ENCODE measurements at regions not wholly inside any gene's neighbourhood (a gene's known extent, or its start where the extent isn't known, plus 50 kb on each side); places are given as distances from the start of the nearest gene placed in this dataset.
"Not testable (repeated sequence)": the region's sequence is repeated elsewhere in the genome, so short reads cannot be mapped to it uniquely, and the experiment has no call there.

GRCh38 chr1:178587975-178588374 is 75.1 kb downstream of the TEX35 start:
- WGBS = 79% methylated on average over 4 of the region's 4 CpGs
- TF ChIP-seq EP300 (IDR thresholded peaks at IDR 0.05) = no peak
- no peak for TF ChIP-seq CTCF (IDR thresholded peaks at IDR 0.05)
- TF ChIP-seq POLR2AphosphoS5 (IDR thresholded peaks at IDR 0.05) = no peak
- no peak for TF ChIP-seq POLR2A (IDR thresholded peaks at IDR 0.05; ENCODE audit: low read depth)

GRCh38 chr1:178589042-178589441 is 76.1 kb downstream of the TEX35 start:
- H3K4me3 ChIP-seq; H3K27me3 ChIP-seq; H3K4me1 ChIP-seq; H3K9me3 ChIP-seq; intact Hi-C loops (cut with DNase I); H3K36me3 ChIP-seq; H3K27ac ChIP-seq (replicated peaks in 1 of 4); DNase-seq (ENCODE audit: extremely low spot score): not testable (repeated sequence)
- WGBS = 72% methylated on average over 3 of the region's 3 CpGs

More at GRCh38 chr1:178587975-178588374, 75.1 kb downstream of the TEX35 start:
- Histone ChIP-seq H3K9me3 (no peaks in the 10 kb centered on the region), H3K27me3 (no peaks in the 10 kb centered on the region), H3K4me3 (no peak overlapping the region), H3K36me3 (no peaks in the 10 kb centered on the region), H3K4me1 (no peaks in the 10 kb centered on the region), H3K27ac (replicated peaks in 1 of 4) (no peak overlapping the region)
- intact Hi-C loops (cut with DNase I) = no loop called here
- no peak for DNase-seq (ENCODE audit: extremely low spot score)

- H3K9me3 ChIP-seq; intact Hi-C loops (cut with DNase I); DNase-seq (ENCODE audit: extremely low spot score); H3K4me1 ChIP-seq; H3K27ac ChIP-seq (replicated peaks in 1 of 4); H3K36me3 ChIP-seq; H3K27me3 ChIP-seq; H3K4me3 ChIP-seq: not testable (repeated sequence)
- 88% methylated on average over 1 of the region's 1 CpG for WGBS
These were observed 78.9 kb downstream of the TEX35 start for GRCh38 chr1:178591811-178592210.

- DNase-seq (ENCODE audit: extremely low spot score) = no peak
- no peak for TF ChIP-seq CTCF (IDR thresholded peaks at IDR 0.05)
- TF ChIP-seq POLR2A (IDR thresholded peaks at IDR 0.05; ENCODE audit: low read depth) = no peak
- TF ChIP-seq POLR2AphosphoS5 (IDR thresholded peaks at IDR 0.05) = no peak
- no peak for TF ChIP-seq EP300 (IDR thresholded peaks at IDR 0.05)
- peak overlapping the region in 3 of 4 donors; percentile 6 to 54 (median 13) for H3K27ac ChIP-seq (replicated peaks in 1 of 4)
These were observed 80.6 kb downstream of the TEX35 start for GRCh38 chr1:178593515-178593914.

GRCh38 chr1:178594133-178594532 is 81.2 kb downstream of the TEX35 start:
- peak overlapping the region; percentile 5 to 54 (median 10) for H3K27ac ChIP-seq (replicated peaks in 1 of 4)

More at GRCh38 chr1:178593515-178593914, 80.6 kb downstream of the TEX35 start:
- intact Hi-C loops (cut with DNase I) = no loop called here
- Histone ChIP-seq H3K36me3 (no peaks in the 10 kb centered on the region), H3K27me3 (no peaks in the 10 kb centered on the region), H3K4me1 (no peaks in the 10 kb centered on the region), H3K9me3 (no peaks in the 10 kb centered on the region), H3K4me3 (no peak overlapping the region)

More at GRCh38 chr1:178594133-178594532, 81.2 kb downstream of the TEX35 start:
- DNase-seq (ENCODE audit: extremely low spot score) = no peak
- H3K4me1 ChIP-seq = no peaks in the 10 kb centered on the region
- H3K27me3 ChIP-seq = no peaks in the 10 kb centered on the region
- H3K36me3 ChIP-seq = no peaks in the 10 kb centered on the region
- TF ChIP-seq POLR2AphosphoS5 (IDR thresholded peaks at IDR 0.05) = no peak
- no peak for TF ChIP-seq EP300 (IDR thresholded peaks at IDR 0.05)
- no peak for TF ChIP-seq POLR2A (IDR thresholded peaks at IDR 0.05; ENCODE audit: low read depth)
- TF ChIP-seq CTCF (IDR thresholded peaks at IDR 0.05) = no peak
- H3K4me3 ChIP-seq = no peak overlapping the region
- 79% methylated on average over 5 of the region's 5 CpGs for WGBS
- H3K9me3 ChIP-seq = no peaks in the 10 kb centered on the region
- intact Hi-C loops (cut with DNase I) = no loop called here

All from esophagus muscularis mucosa (tissue), 4 donors.